ENCODE measurements at regions not wholly inside any gene's neighbourhood (a gene's known extent, or its start where the extent isn't known, plus 50 kb on each side); places are given as distances from the start of the nearest gene placed in this dataset.

- WGBS, 2 experiments (ENCODE audit: extremely low coverage in 1 of 2, insufficient coverage in 1 of 2, insufficient read length in 1 of 2, insufficient replicate concordance in 2 of 2, low coverage in 1 of 2, low lambda C conversion rate in 2 of 2, missing lambda C conversion rate in 1 of 2), result 92% methylated on average over 3 of the region's 3 CpGs; no CpG with 5 or more reads in 1 of the 2 experiments
- H4K20me1 ChIP-seq (replicated peaks in 1 of 2; ENCODE audit: control insufficient read depth in 1 of 2, insufficient read depth in 2 of 2, low read length in 2 of 2), result no peaks in the 10 kb centered on the region
- CTCF ChIA-PET (ENCODE audit: partially characterized antibody), result interaction anchor here (1.3 kb wide), 1 partner anchor 34 kb away, joined by 3 read pairs; no protein-coding TSS in a partner anchor
These were observed 91.0 kb upstream of the PPP1R2C start for GRCh38 chrX:42869011-42869410.

More at GRCh38 chrX:42869011-42869410, 91.0 kb upstream of the PPP1R2C start:
- DNase-seq (ENCODE audit: low read depth in 1 of 2, low spot score in 2 of 2), result no peak
- Histone ChIP-seq H2BK5ac (ENCODE audit: low read depth, low read length) (no peak overlapping the region), H3K27me3 (replicated peaks in 1 of 4; ENCODE audit: control insufficient read depth in 3 of 4, extremely low read depth in 1 of 4, insufficient read depth in 3 of 4, low read length in 3 of 4) (no peaks in the 10 kb centered on the region), H2BK15ac (ENCODE audit: low read length) (no peak overlapping the region), H3K4ac (replicated peaks; ENCODE audit: insufficient read length, low read depth, low read length) (no peak overlapping the region), H2BK120ac (replicated peaks; ENCODE audit: low read depth, low read length) (no peak overlapping the region), H3K9me3 (ENCODE audit: insufficient read depth in 2 of 2, low read depth in 1 of 2, low read length in 1 of 2) (no peaks in the 10 kb centered on the region), H3K23ac (ENCODE audit: insufficient read length) (no peak overlapping the region), H4K8ac (ENCODE audit: extremely low read depth, insufficient read depth, low read length) (no peak overlapping the region), H2AFZ (ENCODE audit: low read length) (no peak overlapping the region), H3K79me2 (ENCODE audit: control insufficient read depth in 1 of 2, insufficient read depth in 2 of 2, low read length in 2 of 2) (no peaks in the 10 kb centered on the region), H3K9ac (replicated peaks in 1 of 4; ENCODE audit: extremely low read depth in 1 of 4, low read depth in 3 of 4, low read length in 3 of 4) (no peak overlapping the region), H4K91ac (replicated peaks; ENCODE audit: insufficient read length, low read length) (no peak overlapping the region), H4K5ac (ENCODE audit: insufficient read length, low read depth, low read length) (no peak overlapping the region), H3K27ac (ENCODE audit: low read depth, low read length) (no peak overlapping the region), H3K23me2 (ENCODE audit: low read depth, low read length) (no peaks in the 10 kb centered on the region), H2AK5ac (ENCODE audit: low read depth, low read length) (no peak overlapping the region), H3K56ac (replicated peaks; ENCODE audit: insufficient read length, low read depth, low read length) (no peak overlapping the region), H3K4me3 (ENCODE audit: extremely low read depth in 1 of 4, insufficient read depth in 2 of 4, low read depth in 3 of 4, low read length in 4 of 4) (no peak overlapping the region), H3K14ac (ENCODE audit: insufficient read length) (no peak overlapping the region), H3K4me1 (replicated peaks in 1 of 4; ENCODE audit: control insufficient read depth in 3 of 4, insufficient read depth in 4 of 4, low read length in 3 of 4) (no peaks in the 10 kb centered on the region), H2BK20ac (ENCODE audit: low read length) (no peak overlapping the region), H2BK12ac (ENCODE audit: low read depth, low read length) (no peak overlapping the region), H3K36me3 (ENCODE audit: control insufficient read depth in 2 of 4, insufficient read depth in 4 of 4, low read length in 3 of 4) (no peaks in the 10 kb centered on the region), H3K18ac (ENCODE audit: extremely low read depth, low read length) (no peak overlapping the region), H3K4me2 (ENCODE audit: insufficient read depth in 1 of 2, low read depth in 2 of 2, low read length in 2 of 2) (no peak overlapping the region), H3K79me1 (ENCODE audit: low read depth, low read length) (no peaks in the 10 kb centered on the region)
- TF ChIP-seq CBX5 (IDR thresholded peaks at IDR 0.05; ENCODE audit: low read depth, low read length) (no peak), SP1 (IDR thresholded peaks at IDR 0.05; ENCODE audit: low read depth, low read length) (no peak), TAF1 (IDR thresholded peaks at IDR 0.05; ENCODE audit: low read depth, low read length) (no peak), SAP30 (IDR thresholded peaks at IDR 0.05; ENCODE audit: insufficient read depth, insufficient replicate concordance, low read length) (no peak), ATF2 (IDR thresholded peaks at IDR 0.05; ENCODE audit: low read length) (no peak), POU5F1 (IDR thresholded peaks at IDR 0.05; ENCODE audit: low read depth, low read length) (no peak), POLR2A (IDR thresholded peaks at IDR 0.05; ENCODE audit: control extremely low read depth in 1 of 2, low read depth in 2 of 2, low read length in 2 of 2) (no peak)
- no peak for FAIRE-seq
- POLR2A ChIA-PET (ENCODE audit: partially characterized antibody), result no interaction called here
